Fibroblast of skin of abdomen (primary cell): ENCODE measurements at regions not wholly inside any gene's neighbourhood (a gene's known extent, or its start where the extent isn't known, plus 50 kb on each side); places are given as distances from the start of the nearest gene placed in this dataset.
"Not testable (repeated sequence)": the region's sequence is repeated elsewhere in the genome, so short reads cannot be mapped to it uniquely, and the experiment has no call there.

Experiments used
- DNase-seq: peaks from one replicate; pipeline ENCODE4 v3.0.0-alpha.2; 2013

- DNase-seq, result no peak
These were observed 250.1 kb upstream of the TRPC7 start for GRCh38 chr5:136615251-136616119.

GRCh38 chr5:136613230-136613629 lies 247.9 kb upstream of the TRPC7 start:
- no peak for DNase-seq

- peak; percentile 25 for DNase-seq
These were observed 240.3 kb upstream of the TRPC7 start for GRCh38 chr5:136605638-136606037.

GRCh38 chr5:136600306-136600705 lies 235.0 kb upstream of the TRPC7 start:
- DNase-seq, result no peak

- no peak for DNase-seq
These were observed 233.6 kb upstream of the TRPC7 start for GRCh38 chr5:136598802-136599404.

- no peak for DNase-seq
These were observed 229.1 kb upstream of the TRPC7 start for GRCh38 chr5:136594416-136594815.

DNA sequence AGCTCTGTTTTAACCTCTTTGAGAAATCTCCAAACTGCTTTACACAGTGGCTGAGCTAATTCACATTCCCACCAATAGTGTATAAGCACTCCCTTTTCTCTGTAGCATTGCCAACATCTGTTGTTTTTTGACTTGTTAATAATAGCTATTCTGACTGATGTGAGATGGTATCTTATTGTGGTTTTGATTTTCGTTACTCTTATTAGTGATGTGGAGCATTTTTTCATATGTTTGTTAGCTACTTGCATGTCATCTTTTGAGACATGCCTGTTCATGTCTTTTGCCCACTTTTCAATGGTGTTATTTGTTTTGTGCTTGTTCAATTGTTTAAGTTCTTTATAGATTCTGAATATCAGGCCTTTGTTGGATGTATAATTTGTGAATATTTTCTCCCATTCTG lies 225.2 kb upstream of the TRPC7 start:
- DNase-seq, result no peak

GRCh38 chr5:136586196-136586595 lies 220.9 kb upstream of the TRPC7 start:
- no peak for DNase-seq

GRCh38 chr5:136584474-136584873 lies 219.1 kb upstream of the TRPC7 start:
- no peak for DNase-seq

DNA sequence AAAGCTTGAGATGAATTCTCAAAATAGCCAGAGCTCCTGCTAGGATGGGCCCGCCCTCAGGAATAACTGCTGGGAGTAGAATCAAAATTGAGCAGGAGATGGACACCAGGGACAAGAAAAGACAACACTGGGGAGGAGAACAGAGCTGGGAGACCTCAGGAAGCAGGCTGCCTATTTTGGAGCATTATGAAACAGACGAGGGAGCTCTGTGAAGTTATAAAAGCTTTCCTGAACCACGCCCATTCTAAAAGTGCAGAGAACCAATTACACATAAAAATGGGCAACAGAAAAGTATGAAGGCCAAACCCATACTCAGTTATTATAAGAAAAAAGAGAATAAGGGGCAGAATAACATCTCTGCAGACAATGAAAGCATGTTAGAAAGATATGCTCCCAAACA lies 213.9 kb upstream of the TRPC7 start:
- no peak for DNase-seq

GRCh38 chr5:136569875-136570274 lies 204.5 kb upstream of the TRPC7 start:
- not testable (repeated sequence) for DNase-seq

DNA sequence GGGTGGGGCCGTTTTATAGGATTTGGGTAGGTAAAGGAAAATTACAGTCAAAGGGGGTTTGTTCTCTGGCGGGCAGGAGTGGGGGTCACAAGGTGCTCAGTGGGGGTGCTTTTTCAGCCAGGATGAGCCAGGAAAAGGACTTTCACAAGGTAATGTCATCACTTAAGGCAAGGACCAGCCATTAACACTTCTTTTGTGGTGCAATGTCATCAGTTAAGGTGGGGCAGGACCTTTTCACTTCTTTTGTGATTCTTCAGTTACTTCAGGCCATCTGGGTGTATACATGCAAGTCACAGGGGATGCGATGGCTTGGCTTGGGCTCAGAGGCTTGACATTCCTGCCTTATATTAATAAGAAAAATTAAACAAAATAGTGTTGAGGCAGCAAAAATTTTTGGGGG lies 200.1 kb upstream of the TRPC7 start:
- not testable (repeated sequence) for DNase-seq

GRCh38 chr5:136565050-136565449 lies 199.7 kb upstream of the TRPC7 start:
- not testable (repeated sequence) for DNase-seq

- not testable (repeated sequence) for DNase-seq
These were observed 199.1 kb upstream of the TRPC7 start for GRCh38 chr5:136564431-136564830.

- no peak for DNase-seq
These were observed 198.1 kb upstream of the TRPC7 start for GRCh38 chr5:136563489-136563888.

- DNase-seq, result no peak
These were observed 194.8 kb upstream of the TRPC7 start for GRCh38 chr5:136560126-136560525.

DNA sequence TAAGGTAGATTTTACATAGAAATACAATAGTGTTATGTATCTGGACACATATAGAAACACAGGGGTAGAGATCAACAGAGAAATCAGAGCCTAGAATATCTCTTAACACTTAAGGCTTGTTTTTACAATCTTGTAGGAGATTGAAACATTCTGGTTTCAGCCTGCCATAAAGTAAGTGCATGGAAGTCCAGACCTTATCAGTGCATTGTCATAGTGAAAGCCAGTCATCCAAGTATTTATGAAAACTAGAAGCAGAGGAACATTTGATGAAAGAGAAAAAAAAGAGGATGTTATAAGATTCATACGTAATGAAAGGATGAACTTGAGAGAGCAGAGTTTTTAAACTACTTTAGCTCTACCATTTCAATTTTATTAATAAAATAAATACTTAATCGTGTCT lies 194.3 kb upstream of the TRPC7 start:
- DNase-seq, result no peak

GRCh38 chr5:136547096-136547495 lies 181.8 kb upstream of the TRPC7 start:
- not testable (repeated sequence) for DNase-seq

DNA sequence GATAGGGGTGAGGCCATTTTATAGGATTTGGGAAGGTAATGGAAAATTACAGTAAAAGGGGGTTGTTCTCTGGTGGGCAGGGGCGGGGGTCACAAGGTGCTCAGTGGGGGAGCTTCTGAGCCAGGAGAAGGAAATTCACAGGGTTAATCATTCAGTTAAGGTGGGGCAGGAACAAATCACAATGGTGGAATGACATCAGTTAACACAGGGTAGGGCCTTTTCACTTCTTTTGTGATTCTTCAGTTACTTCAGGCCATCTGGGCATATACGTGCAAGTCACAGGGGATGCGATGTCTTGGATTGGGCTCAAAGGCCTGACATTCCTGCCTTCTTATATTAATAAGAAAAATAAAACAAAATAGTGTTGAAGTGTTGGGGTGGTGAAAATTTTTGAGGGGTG lies 181.1 kb upstream of the TRPC7 start:
- not testable (repeated sequence) for DNase-seq

- not testable (repeated sequence) for DNase-seq
These were observed 179.7 kb upstream of the TRPC7 start for GRCh38 chr5:136545031-136545430.

DNA sequence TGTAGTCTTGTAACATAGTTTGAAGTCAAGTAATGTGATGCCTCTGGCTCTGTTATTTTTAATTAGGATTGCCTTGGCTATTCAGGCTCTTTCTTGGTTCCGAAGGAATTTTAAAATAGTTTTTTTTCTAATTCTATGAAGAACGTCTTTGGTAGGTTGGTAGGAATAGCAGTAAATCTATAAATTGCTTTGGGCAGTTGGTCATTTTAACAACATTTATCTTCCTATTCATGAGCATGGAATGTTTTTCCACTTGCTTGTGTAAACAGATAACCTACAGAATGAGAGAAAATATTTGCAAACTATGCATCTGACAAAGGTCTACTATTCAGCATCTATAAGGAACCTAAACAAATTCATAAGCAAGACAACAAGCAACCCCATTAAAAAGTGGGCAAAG lies 173.2 kb upstream of the TRPC7 start:
- no peak for DNase-seq

- no peak for DNase-seq
These were observed 163.7 kb upstream of the TRPC7 start for GRCh38 chr5:136529081-136529480.

DNA sequence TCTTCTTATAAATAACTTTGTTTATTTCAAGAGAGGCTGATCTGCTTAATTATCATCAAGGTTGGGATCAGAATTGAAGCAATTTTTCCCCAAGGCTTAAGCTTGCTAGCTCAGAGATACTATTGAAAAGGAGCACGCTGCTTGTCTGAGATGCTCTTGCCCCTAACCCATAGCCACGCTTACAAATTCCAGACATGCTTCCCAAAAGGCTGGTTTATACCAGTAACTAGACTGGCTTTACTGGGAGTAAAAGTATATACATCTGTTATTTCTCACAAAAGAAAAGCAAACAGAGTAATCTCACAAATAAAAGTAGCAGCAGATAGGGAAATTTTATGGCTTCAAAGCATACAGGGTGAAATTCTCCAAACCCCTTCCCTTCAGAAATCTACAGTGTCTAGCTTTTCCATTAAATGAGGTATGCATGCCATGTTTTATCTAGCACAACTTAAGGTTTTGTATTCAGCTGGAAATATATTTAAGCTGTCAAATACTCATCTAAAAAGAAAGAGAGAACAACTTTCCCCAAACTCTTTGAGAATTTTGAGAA lies 163.2 kb upstream of the TRPC7 start:
- DNase-seq, result no peak

DNA sequence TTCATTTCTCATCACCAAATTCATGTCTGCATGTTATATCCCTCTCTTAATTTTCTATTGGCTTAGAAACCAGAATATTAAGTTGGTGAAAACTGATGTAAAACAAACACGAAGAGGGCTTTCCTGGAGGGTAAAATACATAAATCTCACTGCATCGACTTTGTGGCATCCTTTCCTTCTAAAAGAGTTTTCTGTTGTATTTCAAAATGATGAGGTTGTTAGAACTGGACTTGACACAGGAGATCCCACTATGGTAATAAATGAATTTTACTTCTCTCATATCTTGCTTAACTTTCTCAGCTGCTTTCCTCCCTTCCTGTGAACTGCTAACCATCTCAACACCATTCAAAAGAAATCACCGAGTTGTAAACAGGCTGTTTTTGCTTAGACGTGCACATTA lies 162.0 kb upstream of the TRPC7 start:
- no peak for DNase-seq
